ENCODE measurements at regions not wholly inside any gene's neighbourhood (a gene's known extent, or its start where the extent isn't known, plus 50 kb on each side); places are given as distances from the start of the nearest gene placed in this dataset.

DNA sequence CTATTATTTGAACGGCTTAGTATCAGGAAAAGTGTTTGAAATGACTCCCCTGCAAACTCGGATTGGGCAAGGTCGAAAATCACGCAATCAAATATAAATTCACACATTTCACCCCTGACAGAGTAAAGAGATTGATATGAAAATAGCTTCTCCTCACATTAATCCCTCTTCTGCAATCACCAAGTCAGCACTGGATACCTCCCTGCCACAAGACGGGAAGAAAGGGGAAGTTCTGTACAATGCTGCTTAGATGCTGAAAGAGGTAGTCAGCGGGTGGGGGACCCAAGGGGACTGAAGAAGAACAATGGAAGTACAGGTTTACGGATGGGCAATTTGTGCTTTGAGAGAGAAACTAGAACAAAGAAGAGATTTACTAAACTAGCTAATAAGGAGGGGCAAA lies 72.0 kb upstream of the ANK3 start:
- H3K4me1 ChIP-seq (ENCODE audit: insufficient read depth, low read length, poor library complexity, severe bottlenecking) = no peaks in the 10 kb centered on the region
- no peaks in the 10 kb centered on the region for H4K20me1 ChIP-seq (ENCODE audit: insufficient read depth, low read length, poor library complexity, severe bottlenecking)
- H3K4me3 ChIP-seq (ENCODE audit: low read length, poor library complexity, severe bottlenecking) = no peak overlapping the region
- no peak overlapping the region for H3K4me2 ChIP-seq (ENCODE audit: low read depth, low read length, poor library complexity, severe bottlenecking)
- no peak overlapping the region for H2AFZ ChIP-seq (ENCODE audit: low read length)
- H3K9me2 ChIP-seq (replicated peaks; ENCODE audit: low read depth, low read length) = no peaks in the 10 kb centered on the region
- H3F3A ChIP-seq (ENCODE audit: low read depth) = no peaks in the 10 kb centered on the region
- no peaks in the 10 kb centered on the region for H3K36me3 ChIP-seq (ENCODE audit: insufficient read depth, low read length)
- no peak overlapping the region for H3K9ac ChIP-seq (ENCODE audit: low read depth, low read length, poor library complexity, severe bottlenecking)
- no peaks in the 10 kb centered on the region for H3K27me3 ChIP-seq (ENCODE audit: insufficient read depth, low read length, poor library complexity, severe bottlenecking)
- H3K79me2 ChIP-seq (ENCODE audit: insufficient read depth, low read length) = no peaks in the 10 kb centered on the region
- no peaks in the 10 kb centered on the region for H3K9me3 ChIP-seq (ENCODE audit: insufficient read depth, low read depth, low read length)
- no peak for TF ChIP-seq EZH2phosphoT487 (IDR thresholded peaks at IDR 0.05; ENCODE audit: borderline replicate concordance)
- TF ChIP-seq CTCF (conservative IDR thresholded peaks at IDR 0.05; ENCODE audit: low read length) = no peak

GRCh38 chr10:60459701-60460457 lies 70.2 kb upstream of the ANK3 start:
- Histone ChIP-seq H3K4me2 (ENCODE audit: low read depth, low read length, poor library complexity, severe bottlenecking) (no peak overlapping the region), H3K4me3 (ENCODE audit: low read length, poor library complexity, severe bottlenecking) (no peak overlapping the region), H3K27me3 (ENCODE audit: insufficient read depth, low read length, poor library complexity, severe bottlenecking) (no peaks in the 10 kb centered on the region), H3K9me3 (ENCODE audit: insufficient read depth, low read depth, low read length) (no peaks in the 10 kb centered on the region), H3K9me2 (replicated peaks; ENCODE audit: low read depth, low read length) (no peaks in the 10 kb centered on the region), H3K9ac (ENCODE audit: low read depth, low read length, poor library complexity, severe bottlenecking) (no peak overlapping the region), H3K79me2 (ENCODE audit: insufficient read depth, low read length) (no peaks in the 10 kb centered on the region), H3K36me3 (ENCODE audit: insufficient read depth, low read length) (no peaks in the 10 kb centered on the region), H3F3A (ENCODE audit: low read depth) (no peaks in the 10 kb centered on the region), H4K20me1 (ENCODE audit: insufficient read depth, low read length, poor library complexity, severe bottlenecking) (no peaks in the 10 kb centered on the region), H3K4me1 (ENCODE audit: insufficient read depth, low read length, poor library complexity, severe bottlenecking) (no peaks in the 10 kb centered on the region), H2AFZ (ENCODE audit: low read length) (no peak overlapping the region)
- no peak for TF ChIP-seq EZH2phosphoT487 (IDR thresholded peaks at IDR 0.05; ENCODE audit: borderline replicate concordance)
- TF ChIP-seq CTCF (conservative IDR thresholded peaks at IDR 0.05; ENCODE audit: low read length) = no peak

DNA sequence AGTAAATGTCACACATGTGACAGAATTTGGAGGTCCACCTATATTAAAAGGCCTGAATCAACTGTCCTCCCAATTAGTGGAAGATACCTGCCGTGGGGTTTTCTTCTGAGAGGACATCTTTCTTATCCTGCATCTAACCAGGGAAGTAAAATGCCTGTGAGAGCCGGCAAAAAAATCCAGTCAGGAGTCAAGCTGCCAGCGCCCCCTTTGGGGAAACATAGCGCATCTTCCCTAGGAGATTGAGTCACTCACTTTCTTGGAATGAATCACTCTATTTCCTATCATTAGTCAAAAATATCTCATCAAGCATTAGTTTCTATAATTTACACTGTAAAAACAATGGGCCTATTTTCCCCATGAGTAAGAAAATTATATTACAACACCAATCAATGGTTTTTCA lies 66.4 kb upstream of the ANK3 start:
- Histone ChIP-seq H3K4me3 (ENCODE audit: low read length, poor library complexity, severe bottlenecking) (no peak overlapping the region), H3K4me1 (ENCODE audit: insufficient read depth, low read length, poor library complexity, severe bottlenecking) (no peaks in the 10 kb centered on the region), H3K9me3 (ENCODE audit: insufficient read depth, low read depth, low read length) (no peaks in the 10 kb centered on the region), H3K4me2 (ENCODE audit: low read depth, low read length, poor library complexity, severe bottlenecking) (no peak overlapping the region), H3K9me2 (replicated peaks; ENCODE audit: low read depth, low read length) (no peaks in the 10 kb centered on the region), H3K79me2 (ENCODE audit: insufficient read depth, low read length) (no peaks in the 10 kb centered on the region), H3K36me3 (ENCODE audit: insufficient read depth, low read length) (no peaks in the 10 kb centered on the region), H3F3A (ENCODE audit: low read depth) (no peaks in the 10 kb centered on the region), H3K27me3 (ENCODE audit: insufficient read depth, low read length, poor library complexity, severe bottlenecking) (no peaks in the 10 kb centered on the region), H3K9ac (ENCODE audit: low read depth, low read length, poor library complexity, severe bottlenecking) (no peak overlapping the region), H2AFZ (ENCODE audit: low read length) (no peak overlapping the region), H4K20me1 (ENCODE audit: insufficient read depth, low read length, poor library complexity, severe bottlenecking) (no peaks in the 10 kb centered on the region)
- TF ChIP-seq EZH2phosphoT487 (IDR thresholded peaks at IDR 0.05; ENCODE audit: borderline replicate concordance) = no peak
- no peak; the same call in 1 of the 2 replicates for TF ChIP-seq CTCF (conservative IDR thresholded peaks at IDR 0.05; ENCODE audit: low read length)
